H1 (cell line): ENCODE measurements at regions not wholly inside any gene's neighbourhood (a gene's known extent, or its start where the extent isn't known, plus 50 kb on each side); places are given as distances from the start of the nearest gene placed in this dataset.

ENCODE experiments used
- CTCF ChIA-PET: fragments of 300-600 bp; sonication (Branson Sonifier 250); formaldehyde crosslinking; loops from one replicate; lab custom pipeline; 2021; ENCODE audit not compliant: partially characterized antibody; lab: Charles Lee
- POLR2A ChIA-PET: fragments of 300-600 bp; sonication (Branson Sonifier 250); formaldehyde crosslinking; loops from one replicate; lab custom pipeline; 2021; ENCODE audit warnings: inconsistent platforms; ENCODE audit not compliant: partially characterized antibody; lab: Charles Lee
- DNase-seq, 2 experiments: peaks; one replicate each; pipeline versions ENCODE4 v3.0.0 to v3.0.0-alpha.2; 2010 to 2022; ENCODE audit warnings: low spot score in 2 of 2, low read depth in 1 of 2, mixed read lengths in 1 of 2
- FAIRE-seq: peaks from 2 replicates; lab custom pipeline; 2011; peaks lifted over from hg19 to GRCh38; lab: Jason Lieb, UNC
- H2AFZ ChIP-seq: 2 replicates; pipeline ENCODE4 v1.8.1; 2012; ENCODE audit warnings: low read length, inconsistent platforms
- H2AK5ac ChIP-seq: 2 replicates; pipeline ENCODE4 v1.6.1; 2013; ENCODE audit warnings: low read depth, low read length
- H2BK120ac ChIP-seq: replicated peaks from 2 replicates; pipeline ENCODE3; 2013; ENCODE audit warnings: low read depth, low read length, inconsistent platforms
- H2BK12ac ChIP-seq: 2 replicates; pipeline ENCODE4 v1.6.1; 2013; ENCODE audit warnings: low read depth, low read length
- H2BK15ac ChIP-seq: 2 replicates; pipeline ENCODE4 v1.6.1; 2013; ENCODE audit warnings: low read length
- H2BK20ac ChIP-seq: 2 replicates; pipeline ENCODE4 v1.6.1; 2013; ENCODE audit warnings: low read length
- H2BK5ac ChIP-seq: 2 replicates; pipeline ENCODE4 v1.6.1; 2013; ENCODE audit warnings: low read depth, low read length
- H3K14ac ChIP-seq: 2 replicates; pipeline ENCODE4 v1.6.1; 2013; ENCODE audit warnings: inconsistent platforms; ENCODE audit not compliant: insufficient read length
- H3K18ac ChIP-seq: 2 replicates; pipeline ENCODE4 v1.6.1; 2013; ENCODE audit warnings: low read length; ENCODE audit errors: extremely low read depth
- H3K23ac ChIP-seq: 2 replicates; pipeline ENCODE4 v1.6.1; 2013; ENCODE audit warnings: inconsistent platforms; ENCODE audit not compliant: insufficient read length
- H3K23me2 ChIP-seq: 2 replicates; pipeline ENCODE4 v1.6.1; 2013; ENCODE audit warnings: low read depth, low read length
- H3K27ac ChIP-seq: 2 replicates; pipeline ENCODE4 v1.6.1; 2011; ENCODE audit warnings: low read depth, low read length, inconsistent platforms
- H3K27me3 ChIP-seq, 4 experiments: replicated peaks in 1 of 4; 1 replicate in 1 of 4; 2 replicates in 3 of 4; pipeline versions ENCODE4 v1.6.1 to v1.8.1; 2011 to 2013; ENCODE audit warnings: low read length in 3 of 4, mild to moderate bottlenecking in 3 of 4, inconsistent platforms in 2 of 4, mixed read lengths in 2 of 4, moderate library complexity in 1 of 4; ENCODE audit not compliant: control insufficient read depth in 3 of 4, insufficient read depth in 3 of 4; ENCODE audit errors: extremely low read depth in 1 of 4
- H3K36me3 ChIP-seq, 4 experiments: 2 replicates each; pipeline versions ENCODE4 v1.6.1 to v1.8.1; 2011 to 2013; ENCODE audit warnings: mild to moderate bottlenecking in 4 of 4, low read length in 3 of 4, moderate library complexity in 2 of 4, control low read depth in 1 of 4, inconsistent platforms in 1 of 4; ENCODE audit not compliant: insufficient read depth in 4 of 4, control insufficient read depth in 2 of 4
- H3K4ac ChIP-seq: replicated peaks from 2 replicates; pipeline ENCODE3; 2013; ENCODE audit warnings: low read length, low read depth, mixed read lengths, inconsistent platforms; ENCODE audit not compliant: insufficient read length
- H3K4me1 ChIP-seq, 4 experiments: replicated peaks in 1 of 4; 1 replicate in 1 of 4; 2 replicates in 3 of 4; pipeline versions ENCODE4 v1.6.1 to v1.8.1; 2011 to 2013; ENCODE audit warnings: low read length in 3 of 4, inconsistent platforms in 2 of 4, mixed read lengths in 1 of 4; ENCODE audit not compliant: insufficient read depth in 4 of 4, control insufficient read depth in 3 of 4
- H3K4me2 ChIP-seq, 2 experiments: 2 replicates each; pipeline versions ENCODE4 v1.6.1 to v1.8.1; 2011 to 2013; ENCODE audit warnings: low read depth in 2 of 2, low read length in 2 of 2, control low read depth in 1 of 2, inconsistent platforms in 1 of 2, mild to moderate bottlenecking in 1 of 2; ENCODE audit not compliant: insufficient read depth in 1 of 2
- H3K4me3 ChIP-seq, 4 experiments: fragments of 200-600, 300-600 bp in 1 of 4; sonication (generic), shearing (Covaris generic), sonication (Bioruptor Twin) in 1 of 4; 2 replicates each; pipeline versions ENCODE4 v1.5.1 to v1.8.1; 2011 to 2016; ENCODE audit warnings: low read length in 4 of 4, low read depth in 3 of 4, control low read depth in 2 of 4, inconsistent platforms in 2 of 4, mild to moderate bottlenecking in 2 of 4, mixed read lengths in 1 of 4, moderate library complexity in 1 of 4; ENCODE audit not compliant: insufficient read depth in 2 of 4; ENCODE audit errors: extremely low read depth in 1 of 4
- H3K56ac ChIP-seq: replicated peaks from 2 replicates; pipeline ENCODE3; 2013; ENCODE audit warnings: low read depth, mild to moderate bottlenecking, mixed read lengths, low read length, inconsistent platforms; ENCODE audit not compliant: insufficient read length
- H3K79me1 ChIP-seq: 2 replicates; pipeline ENCODE4 v1.6.1; 2013; ENCODE audit warnings: low read depth, low read length, control low read depth
- H3K79me2 ChIP-seq, 2 experiments: 2 replicates each; pipeline versions ENCODE4 v1.6.1 to v1.8.1; 2012 to 2013; ENCODE audit warnings: low read length in 2 of 2, mild to moderate bottlenecking in 2 of 2, inconsistent platforms in 1 of 2; ENCODE audit not compliant: insufficient read depth in 2 of 2, control insufficient read depth in 1 of 2
- H3K9ac ChIP-seq, 4 experiments: replicated peaks in 1 of 4; 1 replicate in 1 of 4; 2 replicates in 3 of 4; pipeline versions ENCODE4 v1.6.1 to v1.8.1; 2011 to 2013; ENCODE audit warnings: low read depth in 3 of 4, low read length in 3 of 4, control low read depth in 2 of 4, mild to moderate bottlenecking in 2 of 4, moderate library complexity in 2 of 4, inconsistent platforms in 1 of 4; ENCODE audit errors: extremely low read depth in 1 of 4
- H3K9me3 ChIP-seq, 2 experiments: 2 replicates each; pipeline versions ENCODE4 v1.6.1 to v1.8.1; 2012 to 2013; ENCODE audit warnings: mild to moderate bottlenecking in 2 of 2, moderate library complexity in 2 of 2, control low read depth in 1 of 2, inconsistent platforms in 1 of 2, low read depth in 1 of 2, low read length in 1 of 2, mixed read lengths in 1 of 2; ENCODE audit not compliant: insufficient read depth in 2 of 2
- H4K20me1 ChIP-seq, 2 experiments: replicated peaks in 1 of 2; 2 replicates each; pipeline versions ENCODE3 to v1.8.1; 2011 to 2013; ENCODE audit warnings: inconsistent platforms in 2 of 2, low read length in 2 of 2, mild to moderate bottlenecking in 1 of 2; ENCODE audit not compliant: insufficient read depth in 2 of 2, control insufficient read depth in 1 of 2
- H4K5ac ChIP-seq: 2 replicates; pipeline ENCODE4 v1.6.1; 2013; ENCODE audit warnings: low read length, low read depth, mixed read lengths, inconsistent platforms; ENCODE audit not compliant: insufficient read length
- H4K8ac ChIP-seq: 2 replicates; pipeline ENCODE4 v1.8.0; 2013; ENCODE audit warnings: mild to moderate bottlenecking, moderate library complexity, low read length, inconsistent platforms; ENCODE audit not compliant: insufficient read depth; ENCODE audit errors: extremely low read depth
- H4K91ac ChIP-seq: replicated peaks from 2 replicates; pipeline ENCODE3; 2013; ENCODE audit warnings: low read length, mixed read lengths, inconsistent platforms; ENCODE audit not compliant: insufficient read length
- GTF2F1 ChIP-seq: IDR thresholded peaks from 2 replicates; pipeline ENCODE4 v1.6.1; 2012; ENCODE audit warnings: low read depth, low read length, improper control_type of control experiment, borderline replicate concordance
- JUND ChIP-seq: IDR thresholded peaks from 2 replicates; pipeline ENCODE4 v1.6.1; 2011; ENCODE audit warnings: mild to moderate bottlenecking, improper control_type of control experiment, low read length
- RAD21 ChIP-seq, 2 experiments: IDR thresholded peaks in 1 of 2; conservative IDR thresholded peaks in 1 of 2; 2 replicates each; pipeline ENCODE4 v1.6.1; 2011; ENCODE audit warnings: low read depth in 2 of 2, low read length in 2 of 2, improper control_type of control experiment in 1 of 2, inconsistent platforms in 1 of 2, mild to moderate bottlenecking in 1 of 2, moderate library complexity in 1 of 2
- RFX5 ChIP-seq: IDR thresholded peaks from 2 replicates; pipeline ENCODE4 v1.6.1; 2011; ENCODE audit warnings: low read depth, low read length, improper control_type of control experiment, borderline replicate concordance
- TEAD4 ChIP-seq: IDR thresholded peaks from 2 replicates; pipeline ENCODE4 v1.6.1; 2012; ENCODE audit warnings: low read depth, low read length, inconsistent platforms, mixed read lengths
- WGBS, 2 experiments: shearing (Covaris generic) in 1 of 2; methylation state at CpG; one replicate each; pipeline versions ENCODE4 v1.1.6 to v1.1.7; 2013 to 2015; ENCODE audit warnings: low lambda C conversion rate in 2 of 2, mixed read lengths in 2 of 2, inconsistent platforms in 1 of 2, low coverage in 1 of 2, missing lambda C conversion rate in 1 of 2; ENCODE audit not compliant: insufficient replicate concordance in 2 of 2, insufficient coverage in 1 of 2, insufficient read length in 1 of 2; ENCODE audit errors: extremely low coverage in 1 of 2, missing lambda C conversion rate in 1 of 2; 5-methylcytosine and 5-hydroxymethylcytosine counted together

DNA sequence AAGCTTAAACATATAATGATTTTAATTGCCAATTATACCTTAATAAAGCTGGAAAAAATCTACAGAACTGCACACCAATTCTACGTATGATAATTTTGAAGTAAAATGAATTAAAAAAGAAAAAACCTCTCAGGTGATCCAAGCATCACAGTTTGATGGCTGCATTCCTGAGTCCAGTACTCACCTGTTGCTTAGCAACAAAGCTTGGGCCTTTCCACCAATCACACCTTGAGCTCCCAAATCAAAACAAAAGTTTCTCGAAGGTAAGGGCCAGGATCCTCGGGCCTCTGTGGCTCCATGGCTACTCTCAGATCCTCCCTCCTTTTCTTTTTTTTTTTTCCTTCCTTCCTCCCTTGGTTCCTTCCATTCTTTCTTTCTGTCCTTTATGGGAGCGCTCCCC is 137.2 kb upstream of the PCBD1 start:
- Histone ChIP-seq H3K4ac (no peak overlapping the region), H3K4me1 (peaks cover 0 to 2% (median 0%) of the 10 kb centered on the region in 4 experiments; a peak in 1 of 7 replicates), H3K36me3 (no peaks in the 10 kb centered on the region), H3K4me2 (no peak overlapping the region), H2BK20ac (no peak overlapping the region), H4K91ac (no peak overlapping the region), H3K23me2 (no peaks in the 10 kb centered on the region), H3K18ac (no peak overlapping the region), H3K4me3 (no peak overlapping the region), H2BK15ac (no peak overlapping the region), H4K5ac (no peak overlapping the region), H3K9ac (no peak overlapping the region), H3K23ac (no peak overlapping the region), H4K20me1 (no peaks in the 10 kb centered on the region), H3K14ac (no peak overlapping the region), H3K9me3 (no peaks in the 10 kb centered on the region), H2BK12ac (no peak overlapping the region), H2BK120ac (no peak overlapping the region), H2AFZ (no peak overlapping the region), H2BK5ac (no peak overlapping the region), H2AK5ac (no peak overlapping the region), H3K79me2 (no peaks in the 10 kb centered on the region), H3K56ac (no peak overlapping the region), H3K27me3 (no peaks in the 10 kb centered on the region), H4K8ac (no peak overlapping the region), H3K27ac (no peak overlapping the region), H3K79me1 (no peaks in the 10 kb centered on the region)
- TF ChIP-seq RFX5 (no peak), RAD21 (IDR thresholded peaks at IDR 0.05 in 1 of 2, conservative IDR thresholded peaks at IDR 0.05 in 1 of 2; ENCODE audit: low read depth in 2 of 2, low read length in 2 of 2) (no peak), TEAD4 (peak; percentile 25; the same call in 1 of the 2 replicates), JUND (peak; percentile 76; the same call in 1 of the 2 replicates), GTF2F1 (no peak)
- WGBS, 2 experiments: 70% methylated on average over 4 of the region's 4 CpGs; no CpG with 5 or more reads in 1 of the 2 experiments
- FAIRE-seq (no peak), DNase-seq (no peak)
- ChIA-PET CTCF (interaction anchor here (0.7 to 1.9 kb wide), 4 partner anchors 11 to 122 kb away, joined by 3 to 5 read pairs (median 4); no protein-coding TSS in a partner anchor), POLR2A (no interaction called here)
